GM10266 (cell line): ENCODE measurements at regions not wholly inside any gene's neighbourhood (a gene's known extent, or its start where the extent isn't known, plus 50 kb on each side); places are given as distances from the start of the nearest gene placed in this dataset.

Source experiments
- DNase-seq: peaks from one replicate; pipeline ENCODE4 v3.0.0; 2012; ENCODE audit errors: extremely low spot score
- TF ChIP-seq, protein P1 (sequence below): IDR thresholded peaks from 2 replicates; pipeline ENCODE4 v1.5.1; 2012; ENCODE audit warnings: mild to moderate bottlenecking, low read depth; ENCODE audit not compliant: control insufficient read depth, insufficient read depth; ENCODE audit errors: missing control alignments

DNA sequence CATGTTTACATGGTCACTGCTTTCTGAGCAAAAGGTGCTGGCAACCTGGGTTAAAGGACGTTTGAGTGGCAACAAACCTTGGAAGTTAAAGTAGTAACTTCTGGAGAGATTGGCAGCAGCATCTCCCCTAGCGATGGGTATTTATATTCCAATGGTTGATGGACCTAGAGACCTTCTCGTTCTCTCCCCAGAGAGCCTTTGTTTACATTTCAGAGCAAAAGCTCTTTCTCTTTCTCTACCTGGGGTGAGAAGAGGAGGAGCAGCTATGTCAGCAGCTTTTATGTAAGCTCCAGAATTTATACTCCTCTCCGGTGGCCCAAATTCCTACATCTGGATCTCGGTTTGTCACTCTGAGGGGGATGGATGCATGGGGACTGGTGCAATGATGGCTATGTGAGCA is 213.7 kb upstream of the ARL4C start:
- no peak for DNase-seq
- TF ChIP-seq, protein P1, sequence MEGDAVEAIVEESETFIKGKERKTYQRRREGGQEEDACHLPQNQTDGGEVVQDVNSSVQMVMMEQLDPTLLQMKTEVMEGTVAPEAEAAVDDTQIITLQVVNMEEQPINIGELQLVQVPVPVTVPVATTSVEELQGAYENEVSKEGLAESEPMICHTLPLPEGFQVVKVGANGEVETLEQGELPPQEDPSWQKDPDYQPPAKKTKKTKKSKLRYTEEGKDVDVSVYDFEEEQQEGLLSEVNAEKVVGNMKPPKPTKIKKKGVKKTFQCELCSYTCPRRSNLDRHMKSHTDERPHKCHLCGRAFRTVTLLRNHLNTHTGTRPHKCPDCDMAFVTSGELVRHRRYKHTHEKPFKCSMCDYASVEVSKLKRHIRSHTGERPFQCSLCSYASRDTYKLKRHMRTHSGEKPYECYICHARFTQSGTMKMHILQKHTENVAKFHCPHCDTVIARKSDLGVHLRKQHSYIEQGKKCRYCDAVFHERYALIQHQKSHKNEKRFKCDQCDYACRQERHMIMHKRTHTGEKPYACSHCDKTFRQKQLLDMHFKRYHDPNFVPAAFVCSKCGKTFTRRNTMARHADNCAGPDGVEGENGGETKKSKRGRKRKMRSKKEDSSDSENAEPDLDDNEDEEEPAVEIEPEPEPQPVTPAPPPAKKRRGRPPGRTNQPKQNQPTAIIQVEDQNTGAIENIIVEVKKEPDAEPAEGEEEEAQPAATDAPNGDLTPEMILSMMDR, result no peak

DNA sequence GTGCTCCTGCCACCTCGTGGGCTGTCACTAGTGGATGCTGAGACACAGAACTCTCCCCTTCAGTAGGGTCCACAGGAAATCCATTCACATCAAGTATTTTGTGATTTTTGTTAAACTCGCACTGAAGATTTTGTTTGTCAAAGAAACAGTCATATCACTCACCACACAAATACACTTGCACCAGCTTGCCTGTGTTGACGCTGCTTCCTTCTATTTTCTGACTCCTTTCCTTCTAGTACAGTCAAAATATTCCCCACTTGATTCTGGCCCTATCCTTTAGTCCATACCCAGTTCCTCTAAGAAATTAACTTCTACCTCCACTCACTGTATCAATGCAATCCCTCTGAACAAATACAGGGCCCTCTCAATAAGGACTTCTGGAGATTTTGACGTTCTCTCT is 213.2 kb upstream of the ARL4C start:
- TF ChIP-seq, protein P1, result no peak

DNA sequence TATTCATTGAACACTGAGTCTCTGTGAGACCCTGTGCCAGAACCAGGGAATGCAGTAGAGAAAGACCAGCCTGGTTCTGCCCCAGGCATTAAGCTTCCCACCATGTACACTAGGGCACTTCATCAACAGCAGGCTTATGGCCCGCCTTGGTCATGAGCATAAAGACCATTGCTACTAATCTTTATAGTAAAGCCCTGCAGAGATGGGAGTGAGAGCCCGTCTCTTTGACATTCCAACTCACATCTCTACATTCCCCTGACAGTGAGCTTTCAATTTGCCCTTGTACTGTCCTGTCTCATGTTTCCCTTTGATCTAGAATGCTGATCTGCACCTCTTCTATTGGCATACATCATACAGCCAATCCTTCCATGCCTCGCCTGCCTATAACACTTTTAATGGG is 211.8 kb upstream of the ARL4C start:
- TF ChIP-seq, protein P1, result no peak
- no peak for DNase-seq

More for the DNA sequence above, 213.2 kb upstream of the ARL4C start:
- no peak for DNase-seq

DNA sequence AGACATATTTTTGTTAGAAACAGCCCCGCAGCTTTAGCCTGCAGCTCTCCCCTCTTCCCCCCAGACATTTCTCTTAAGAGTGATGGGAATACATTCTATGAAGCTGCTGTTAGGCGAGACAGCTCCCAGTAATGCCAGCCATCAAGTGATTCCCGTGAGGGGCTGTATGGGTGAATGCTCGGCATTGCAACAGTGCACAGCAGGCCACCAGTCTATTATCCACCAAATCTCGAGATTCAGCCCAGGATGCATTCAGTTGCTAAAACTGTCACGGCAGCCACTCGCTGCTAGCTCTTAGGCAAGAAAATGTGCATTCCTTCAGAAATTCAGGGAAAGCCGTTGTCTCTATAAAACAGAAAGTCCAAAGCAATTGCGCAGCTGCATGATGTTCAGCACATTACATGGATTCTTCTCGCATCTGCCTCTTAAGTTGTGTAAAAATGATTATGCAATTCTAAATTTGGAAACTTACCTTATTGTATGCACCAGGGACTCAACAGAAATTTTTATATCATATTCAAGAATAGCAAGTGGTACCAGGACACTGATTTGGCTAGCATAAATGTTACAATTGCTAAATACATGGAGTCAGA is 211.3 kb upstream of the ARL4C start:
- DNase-seq, result no peak
- TF ChIP-seq, protein P1, result no peak

DNA sequence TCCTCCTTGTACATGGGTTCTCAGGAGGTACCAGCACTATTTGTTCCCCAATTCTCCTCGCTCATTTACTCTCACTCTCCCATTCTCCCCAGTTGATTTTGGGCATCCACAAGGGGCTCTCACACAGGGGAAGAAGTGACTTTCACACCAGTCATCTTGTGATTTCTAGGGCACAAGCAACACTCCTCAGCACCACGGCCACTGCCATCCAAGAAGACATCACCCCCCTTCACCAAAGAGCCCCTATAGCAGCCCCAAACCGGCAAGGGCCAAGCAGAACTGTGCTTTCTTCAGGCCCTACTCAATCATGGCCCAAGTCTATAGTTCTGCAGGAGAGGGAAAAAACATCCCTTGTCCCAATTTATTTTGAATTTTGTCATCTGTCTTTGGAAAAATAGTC is 209.2 kb upstream of the ARL4C start:
- TF ChIP-seq, protein P1, result no peak
- DNase-seq, result no peak

DNA sequence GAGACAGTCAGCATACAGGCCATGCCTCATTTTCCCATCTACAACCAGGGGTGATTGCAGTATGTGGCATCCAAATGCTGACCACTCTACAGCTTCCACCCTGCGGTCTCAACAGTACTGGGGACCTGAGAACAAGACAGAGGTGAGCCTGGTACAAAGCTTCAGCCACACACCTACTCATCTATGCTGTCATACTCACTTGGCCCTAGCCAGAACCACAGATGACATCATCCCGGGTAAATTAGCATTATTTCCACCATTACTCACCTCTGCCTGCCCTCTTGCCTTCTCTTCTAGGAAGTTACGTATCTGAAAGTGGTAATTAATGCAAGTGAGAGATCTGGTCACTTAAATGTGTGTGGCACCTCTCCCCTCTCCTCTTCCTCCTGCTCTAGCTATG is 208.2 kb upstream of the ARL4C start:
- DNase-seq, result no peak
- TF ChIP-seq, protein P1, result no peak

DNA sequence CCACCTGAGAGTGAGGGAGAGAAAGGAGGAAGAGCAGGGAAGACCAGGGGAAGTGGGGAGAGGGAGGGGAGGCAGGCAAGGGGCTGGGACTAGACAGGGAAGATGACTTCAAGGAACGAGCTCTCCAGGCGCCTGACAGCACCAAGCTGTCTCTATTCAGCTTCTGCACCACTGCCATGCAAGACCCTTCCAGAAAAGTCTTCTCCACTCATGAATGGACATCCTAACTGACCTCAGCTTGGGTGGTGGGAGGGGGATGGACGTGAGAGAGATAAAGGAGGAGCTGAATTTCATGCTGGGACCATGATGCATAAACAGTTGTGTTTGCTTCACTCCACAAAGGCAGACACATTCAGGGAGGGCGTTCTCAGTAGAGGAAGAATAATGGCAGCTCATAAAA is 206.4 kb upstream of the ARL4C start:
- TF ChIP-seq, protein P1, result no peak
- no peak for DNase-seq
